ENCODE measurements at regions not wholly inside any gene's neighbourhood (a gene's known extent, or its start where the extent isn't known, plus 50 kb on each side); places are given as distances from the start of the nearest gene placed in this dataset.

- TF ChIP-seq CTCF (conservative IDR thresholded peaks at IDR 0.05), result no peak
- no peaks in the 10 kb centered on the region for H3K27me3 Mint-ChIP-seq (ENCODE audit: low read depth)
- H3K36me3 Mint-ChIP-seq (ENCODE audit: low read depth), result no peaks in the 10 kb centered on the region
- DNase-seq (ENCODE audit: low read depth, low spot score), result no peak
- no peak overlapping the region for H3K27ac Mint-ChIP-seq (ENCODE audit: unreplicated experiment)
- H3K9me3 Mint-ChIP-seq, result no peaks in the 10 kb centered on the region
- no peaks in the 10 kb centered on the region for H3K4me1 Mint-ChIP-seq
- H3K4me3 Mint-ChIP-seq, result no peak overlapping the region
Observed at GRCh38 chr7:83306502-83306901, 143.8 kb upstream of the PCLO start.

GRCh38 chr7:83305027-83305426 lies 142.3 kb upstream of the PCLO start:
- H3K36me3 Mint-ChIP-seq (ENCODE audit: low read depth), result no peaks in the 10 kb centered on the region
- no peak for DNase-seq (ENCODE audit: low read depth, low spot score)
- no peaks in the 10 kb centered on the region for H3K9me3 Mint-ChIP-seq
- no peak overlapping the region for H3K4me3 Mint-ChIP-seq
- no peaks in the 10 kb centered on the region for H3K27me3 Mint-ChIP-seq (ENCODE audit: low read depth)
- H3K4me1 Mint-ChIP-seq, result no peaks in the 10 kb centered on the region
- no peak overlapping the region for H3K27ac Mint-ChIP-seq (ENCODE audit: unreplicated experiment)
- no peak for TF ChIP-seq CTCF (conservative IDR thresholded peaks at IDR 0.05)

- Mint-ChIP-seq H3K27ac (ENCODE audit: unreplicated experiment) (no peak overlapping the region), H3K36me3 (ENCODE audit: low read depth) (no peaks in the 10 kb centered on the region), H3K4me1 (no peaks in the 10 kb centered on the region), H3K27me3 (ENCODE audit: low read depth) (no peaks in the 10 kb centered on the region), H3K4me3 (no peak overlapping the region), H3K9me3 (no peaks in the 10 kb centered on the region)
- no peak for TF ChIP-seq CTCF (conservative IDR thresholded peaks at IDR 0.05)
- DNase-seq (ENCODE audit: low read depth, low spot score), result no peak
Observed at GRCh38 chr7:83301416-83301815, 138.7 kb upstream of the PCLO start.

- no peak for DNase-seq (ENCODE audit: low read depth, low spot score)
- Mint-ChIP-seq H3K36me3 (ENCODE audit: low read depth) (no peaks in the 10 kb centered on the region), H3K27me3 (ENCODE audit: low read depth) (no peaks in the 10 kb centered on the region), H3K4me1 (no peaks in the 10 kb centered on the region), H3K4me3 (no peak overlapping the region), H3K27ac (ENCODE audit: unreplicated experiment) (no peak overlapping the region), H3K9me3 (no peaks in the 10 kb centered on the region)
- TF ChIP-seq CTCF (conservative IDR thresholded peaks at IDR 0.05), result no peak
Observed at GRCh38 chr7:83290211-83290610, 127.5 kb upstream of the PCLO start.

- no peak for DNase-seq (ENCODE audit: low read depth, low spot score)
- Mint-ChIP-seq H3K27me3 (ENCODE audit: low read depth) (no peaks in the 10 kb centered on the region), H3K9me3 (no peaks in the 10 kb centered on the region), H3K4me1 (no peaks in the 10 kb centered on the region), H3K36me3 (ENCODE audit: low read depth) (no peaks in the 10 kb centered on the region), H3K4me3 (no peak overlapping the region), H3K27ac (ENCODE audit: unreplicated experiment) (no peak overlapping the region)
- TF ChIP-seq CTCF (conservative IDR thresholded peaks at IDR 0.05), result no peak
Observed at GRCh38 chr7:83289419-83289993, 126.8 kb upstream of the PCLO start.

- Mint-ChIP-seq H3K4me3 (no peak overlapping the region), H3K27me3 (ENCODE audit: low read depth) (no peaks in the 10 kb centered on the region), H3K9me3 (peaks cover 2% of the 10 kb centered on the region), H3K4me1 (no peaks in the 10 kb centered on the region), H3K27ac (ENCODE audit: unreplicated experiment) (no peak overlapping the region), H3K36me3 (ENCODE audit: low read depth) (no peaks in the 10 kb centered on the region)
- DNase-seq (ENCODE audit: low read depth, low spot score), result no peak
- TF ChIP-seq CTCF (conservative IDR thresholded peaks at IDR 0.05), result no peak
Observed at GRCh38 chr7:83280671-83281070, 118.0 kb upstream of the PCLO start.
